CD4-positive, alpha-beta T cell (primary cell): ENCODE measurements at regions not wholly inside any gene's neighbourhood (a gene's known extent, or its start where the extent isn't known, plus 50 kb on each side); places are given as distances from the start of the nearest gene placed in this dataset.

Experiments used
- ATAC-seq: fragments of 200-7000 bp; cut with Tn5 transposase; one replicate; pipeline ENCODE4 v1.10.0; 2022; ENCODE audit warnings: mild to moderate bottlenecking; ENCODE audit not compliant: poor library complexity
- CTCF ChIA-PET: fragments of 350-600 bp; sonication (Branson Sonifier 250); formaldehyde crosslinking; loops from one replicate; lab custom pipeline; 2021; ENCODE audit warnings: antibody characterized with exemption, inconsistent platforms; lab: Charles Lee
- POLR2A ChIA-PET: fragments of 350-600 bp; sonication (Branson Sonifier 250); formaldehyde crosslinking; loops from one replicate; lab custom pipeline; 2021; ENCODE audit warnings: antibody characterized with exemption, inconsistent platforms; lab: Charles Lee
- DNase-seq, 14 experiments: peaks; one replicate each; pipeline ENCODE4 v3.0.0-alpha.2; 2013 to 2020; ENCODE audit warnings: mixed read lengths in 2 of 14
- H3K27ac ChIP-seq, 2 donors: one replicate each; pipeline versions ENCODE4 v1.5.1 to v1.7.0; 2013; ENCODE audit warnings: low read length in 2 of 2, low read depth in 1 of 2, mild to moderate bottlenecking in 1 of 2
- H3K27me3 ChIP-seq, 2 experiments: 1 replicate in 1 of 2; 2 replicates in 1 of 2; pipeline versions ENCODE4 v1.6.1 to v1.7.0; 2013; ENCODE audit warnings: low read length in 2 of 2, control low read depth in 1 of 2, mild to moderate bottlenecking in 1 of 2, moderate library complexity in 1 of 2; ENCODE audit not compliant: insufficient read depth in 2 of 2, control insufficient read depth in 1 of 2
- H3K36me3 ChIP-seq: one replicate; pipeline ENCODE4 v1.6.1; 2013; ENCODE audit warnings: low read length, control low read depth; ENCODE audit not compliant: insufficient read depth
- H3K4me1 ChIP-seq: one replicate; pipeline ENCODE4 v1.6.1; 2013; ENCODE audit warnings: low read length, control low read depth; ENCODE audit not compliant: insufficient read depth
- H3K4me3 ChIP-seq: one replicate; pipeline ENCODE4 v1.5.1; 2013; ENCODE audit warnings: mild to moderate bottlenecking, low read length, moderate library complexity
- H3K9me3 ChIP-seq, 2 experiments: 1 replicate in 1 of 2; 2 replicates in 1 of 2; pipeline versions ENCODE4 v1.6.1 to v1.7.0; 2013; ENCODE audit warnings: low read length in 2 of 2, mild to moderate bottlenecking in 2 of 2, control low read depth in 1 of 2, moderate library complexity in 1 of 2; ENCODE audit not compliant: control insufficient read depth in 1 of 2, insufficient read depth in 1 of 2
- H3K27ac Mint-ChIP-seq: one replicate; pipeline ENCODE4 v1.8.0; 2020; ENCODE audit warnings: mixed read lengths
- H3K27me3 Mint-ChIP-seq: one replicate; pipeline ENCODE4 v1.8.0; 2021; ENCODE audit warnings: mixed read lengths
- H3K36me3 Mint-ChIP-seq: one replicate; pipeline ENCODE4 v1.8.0; 2021; ENCODE audit warnings: low read depth, mixed read lengths
- H3K4me1 Mint-ChIP-seq: one replicate; pipeline ENCODE4 v1.8.0; 2021; ENCODE audit warnings: low read depth, mixed read lengths
- H3K4me3 Mint-ChIP-seq: one replicate; pipeline ENCODE4 v1.8.0; 2020; ENCODE audit warnings: mild to moderate bottlenecking, mixed read lengths
- H3K9me3 Mint-ChIP-seq: one replicate; pipeline ENCODE4 v1.8.0; 2020; ENCODE audit warnings: mixed read lengths
- CTCF ChIP-seq: fragments of 200-600 bp; IDR thresholded peaks from one replicate; pipeline ENCODE4 v1.8.0; 2022; ENCODE audit warnings: antibody characterized with exemption, mild to moderate bottlenecking
- intact Hi-C, 2 experiments: fragments of 100-400 bp; cut with DNase I in 1 of 2; cut with micrococcal nuclease in 1 of 2; formaldehyde crosslinking; loops; one replicate each; pipeline versions ENCODE4 v1.15.1 to v1.9.0; 2023 to 2025; cut with DNase I, micrococcal nuclease

GRCh38 chr11:134668076-134668475, 256.0 kb upstream of the B3GAT1 start:
- Mint-ChIP-seq H3K9me3 (peaks cover 3% of the 10 kb centered on the region), H3K4me1 (no peaks in the 10 kb centered on the region), H3K4me3 (no peak overlapping the region), H3K27me3 (peaks cover 15% of the 10 kb centered on the region), H3K27ac (no peak overlapping the region), H3K36me3 (no peaks in the 10 kb centered on the region)
- intact Hi-C loops = no loop called here
- peaks cover 0 to 29% of the 10 kb centered on the region in 2 experiments for H3K9me3 ChIP-seq
- POLR2A ChIA-PET = no interaction called here
- CTCF ChIA-PET = no interaction called here
- H3K36me3 ChIP-seq = no peaks in the 10 kb centered on the region
- no peak for TF ChIP-seq CTCF
- DNase-seq = no peak
- H3K4me1 ChIP-seq = no peaks in the 10 kb centered on the region
- ATAC-seq = no peak
- no peak overlapping the region for H3K4me3 ChIP-seq
- H3K27ac ChIP-seq = no peak overlapping the region
- peaks cover 4 to 22% of the 10 kb centered on the region in 2 experiments for H3K27me3 ChIP-seq

- H3K4me3 Mint-ChIP-seq = no peak overlapping the region
These were observed 255.5 kb upstream of the B3GAT1 start for GRCh38 chr11:134667505-134667904.

GRCh38 chr11:134667175-134667500, 255.1 kb upstream of the B3GAT1 start:
- ATAC-seq = no peak
- no peak overlapping the region for H3K27ac Mint-ChIP-seq
- no peak for DNase-seq
- POLR2A ChIA-PET = no interaction called here
- no peaks in the 10 kb centered on the region for H3K36me3 ChIP-seq
- H3K9me3 ChIP-seq = peaks cover 0 to 37% of the 10 kb centered on the region in 2 experiments
- H3K4me3 Mint-ChIP-seq = no peak overlapping the region
- no peak overlapping the region for H3K27ac ChIP-seq
- peaks cover 15% of the 10 kb centered on the region for H3K27me3 Mint-ChIP-seq
- no peak overlapping the region for H3K4me3 ChIP-seq
- H3K4me1 ChIP-seq = no peaks in the 10 kb centered on the region
- intact Hi-C loops = no loop called here
- H3K36me3 Mint-ChIP-seq = no peaks in the 10 kb centered on the region
- peaks cover 4 to 22% of the 10 kb centered on the region in 2 experiments for H3K27me3 ChIP-seq
- H3K4me1 Mint-ChIP-seq = no peaks in the 10 kb centered on the region
- no peak for TF ChIP-seq CTCF
- peaks cover 3% of the 10 kb centered on the region for H3K9me3 Mint-ChIP-seq
- CTCF ChIA-PET = no interaction called here

More at GRCh38 chr11:134667505-134667904, 255.5 kb upstream of the B3GAT1 start:
- no peak for DNase-seq
- Histone ChIP-seq H3K36me3 (no peaks in the 10 kb centered on the region), H3K4me3 (no peak overlapping the region), H3K9me3 (peaks cover 0 to 35% of the 10 kb centered on the region in 2 experiments), H3K27me3 (peaks cover 4 to 22% of the 10 kb centered on the region in 2 experiments), H3K27ac (no peak overlapping the region), H3K4me1 (no peaks in the 10 kb centered on the region)
- ATAC-seq = no peak
- intact Hi-C loops = no loop called here
- POLR2A ChIA-PET = no interaction called here
- H3K27me3 Mint-ChIP-seq = peaks cover 15% of the 10 kb centered on the region
- H3K36me3 Mint-ChIP-seq = no peaks in the 10 kb centered on the region
- H3K27ac Mint-ChIP-seq = no peak overlapping the region
- no peak for TF ChIP-seq CTCF
- H3K9me3 Mint-ChIP-seq = peaks cover 3% of the 10 kb centered on the region
- H3K4me1 Mint-ChIP-seq = no peaks in the 10 kb centered on the region
- CTCF ChIA-PET = no interaction called here
